Glomerular visceral epithelial cell (primary cell): ENCODE measurements at regions not wholly inside any gene's neighbourhood (a gene's known extent, or its start where the extent isn't known, plus 50 kb on each side); places are given as distances from the start of the nearest gene placed in this dataset.

Source experiments
- DNase-seq: peaks from one replicate; pipeline ENCODE4 v3.0.0-alpha.2; 2016; ENCODE audit errors: extremely low spot score

GRCh38 chr2:158006961-158007719 lies 94.5 kb upstream of the UPP2 start:
- DNase-seq, result no peak

- no peak for DNase-seq
These were observed 97.4 kb upstream of the UPP2 start for GRCh38 chr2:158004126-158004764.

- no peak for DNase-seq
These were observed 99.6 kb upstream of the UPP2 start for GRCh38 chr2:158002079-158002478.

- no peak for DNase-seq
These were observed 104.9 kb upstream of the UPP2 start for GRCh38 chr2:157996799-157997198.

GRCh38 chr2:157995117-157995516 lies 106.6 kb upstream of the UPP2 start:
- DNase-seq, result no peak

GRCh38 chr2:157991932-157992331 lies 109.7 kb upstream of the UPP2 start:
- no peak for DNase-seq

GRCh38 chr2:157990173-157990572 lies 111.5 kb upstream of the UPP2 start:
- DNase-seq, result no peak

- DNase-seq, result no peak
These were observed 112.4 kb upstream of the UPP2 start for GRCh38 chr2:157989227-157989626.

- no peak for DNase-seq
These were observed 110.6 kb upstream of the ACVR1 start for GRCh38 chr2:157986761-157987160.

GRCh38 chr2:157984866-157985265 lies 108.7 kb upstream of the ACVR1 start:
- no peak for DNase-seq

- DNase-seq, result no peak
These were observed 103.9 kb upstream of the ACVR1 start for GRCh38 chr2:157980020-157980419.

GRCh38 chr2:157971702-157972101 lies 95.6 kb upstream of the ACVR1 start:
- no peak for DNase-seq

GRCh38 chr2:157967856-157968255 lies 91.7 kb upstream of the ACVR1 start:
- DNase-seq, result no peak

- DNase-seq, result no peak
These were observed 83.1 kb upstream of the ACVR1 start for GRCh38 chr2:157959249-157959648.

GRCh38 chr2:157957596-157957995 lies 81.5 kb upstream of the ACVR1 start:
- DNase-seq, result no peak

GRCh38 chr2:157952558-157952957 lies 76.4 kb upstream of the ACVR1 start:
- no peak for DNase-seq

- no peak for DNase-seq
These were observed 72.7 kb upstream of the ACVR1 start for GRCh38 chr2:157948856-157949255.

- no peak for DNase-seq
These were observed 70.9 kb upstream of the ACVR1 start for GRCh38 chr2:157946919-157947557.

GRCh38 chr2:157940024-157940423 lies 63.9 kb upstream of the ACVR1 start:
- no peak for DNase-seq

GRCh38 chr2:157938556-157938955 lies 62.4 kb upstream of the ACVR1 start:
- no peak for DNase-seq

- DNase-seq, result no peak
These were observed 60.3 kb upstream of the ACVR1 start for GRCh38 chr2:157936406-157936805.

GRCh38 chr2:157935378-157935906 lies 59.3 kb upstream of the ACVR1 start:
- DNase-seq, result no peak
